Body of pancreas (tissue), 4 donors: ENCODE measurements at regions not wholly inside any gene's neighbourhood (a gene's known extent, or its start where the extent isn't known, plus 50 kb on each side); places are given as distances from the start of the nearest gene placed in this dataset.

Experiments used
- POLR2A ChIP-seq, 3 donors: fragments of 450-650 bp; IDR thresholded peaks; one replicate each; pipeline ENCODE4 v1.6.1; 2016; ENCODE audit warnings: antibody characterized with exemption in 3 of 3, mild to moderate bottlenecking in 2 of 3
- TF ChIP-seq, protein P1 (sequence below), 7 experiments: fragments of 450-650 bp in 4 of 7; fragments of 200-600 bp in 3 of 7; sonication (generic) in 3 of 7; IDR thresholded peaks; one replicate each; pipeline ENCODE4 v1.5.1; 2016 to 2019; ENCODE audit warnings: antibody characterized with exemption in 7 of 7

DNA sequence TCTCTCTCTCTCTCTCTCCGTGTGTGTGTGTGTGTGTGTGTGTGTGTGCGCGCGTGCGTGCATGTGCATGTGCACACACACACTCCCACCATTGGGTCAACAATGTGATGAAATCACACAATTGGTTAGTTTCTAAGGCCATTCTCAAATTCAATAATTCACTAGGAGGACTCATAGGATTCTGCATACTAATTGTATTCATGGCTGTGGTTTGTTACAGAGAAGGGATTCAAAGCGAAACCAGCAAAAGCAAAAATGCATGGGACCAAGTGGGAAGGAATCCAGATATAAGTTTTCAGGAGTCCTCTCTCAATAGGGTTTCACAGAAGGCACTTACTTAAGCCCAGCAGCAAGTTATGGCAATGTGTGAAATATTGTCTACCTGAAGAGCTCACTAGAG, 515.0 kb downstream of the PYDC2 start:
- TF ChIP-seq, protein P1, sequence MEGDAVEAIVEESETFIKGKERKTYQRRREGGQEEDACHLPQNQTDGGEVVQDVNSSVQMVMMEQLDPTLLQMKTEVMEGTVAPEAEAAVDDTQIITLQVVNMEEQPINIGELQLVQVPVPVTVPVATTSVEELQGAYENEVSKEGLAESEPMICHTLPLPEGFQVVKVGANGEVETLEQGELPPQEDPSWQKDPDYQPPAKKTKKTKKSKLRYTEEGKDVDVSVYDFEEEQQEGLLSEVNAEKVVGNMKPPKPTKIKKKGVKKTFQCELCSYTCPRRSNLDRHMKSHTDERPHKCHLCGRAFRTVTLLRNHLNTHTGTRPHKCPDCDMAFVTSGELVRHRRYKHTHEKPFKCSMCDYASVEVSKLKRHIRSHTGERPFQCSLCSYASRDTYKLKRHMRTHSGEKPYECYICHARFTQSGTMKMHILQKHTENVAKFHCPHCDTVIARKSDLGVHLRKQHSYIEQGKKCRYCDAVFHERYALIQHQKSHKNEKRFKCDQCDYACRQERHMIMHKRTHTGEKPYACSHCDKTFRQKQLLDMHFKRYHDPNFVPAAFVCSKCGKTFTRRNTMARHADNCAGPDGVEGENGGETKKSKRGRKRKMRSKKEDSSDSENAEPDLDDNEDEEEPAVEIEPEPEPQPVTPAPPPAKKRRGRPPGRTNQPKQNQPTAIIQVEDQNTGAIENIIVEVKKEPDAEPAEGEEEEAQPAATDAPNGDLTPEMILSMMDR (IDR thresholded peaks at IDR 0.05) = no peak
- no peak for TF ChIP-seq POLR2A (IDR thresholded peaks at IDR 0.05)
